ENCODE measurements at regions not wholly inside any gene's neighbourhood (a gene's known extent, or its start where the extent isn't known, plus 50 kb on each side); places are given as distances from the start of the nearest gene placed in this dataset.

DNA sequence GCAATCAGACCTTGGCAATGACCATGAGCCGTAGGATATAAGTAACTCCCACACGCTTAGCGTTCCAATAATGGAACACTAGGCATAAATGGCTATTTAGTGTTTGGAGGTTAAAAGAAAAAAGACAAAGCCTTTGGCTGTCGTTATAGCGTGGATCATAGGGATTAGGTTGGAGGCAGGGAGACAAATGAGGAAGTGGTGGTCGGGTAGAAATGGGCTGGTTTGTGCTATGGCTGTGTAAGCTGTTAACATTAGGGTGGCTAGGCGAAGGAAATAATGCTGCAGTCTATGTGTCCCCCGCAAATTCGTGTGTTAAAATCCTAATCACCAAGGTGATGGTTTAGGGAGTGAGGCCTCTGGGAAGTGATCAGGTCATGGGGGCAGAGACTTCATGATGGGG, 120.4 kb upstream of the IRX6 start:
- TF ChIP-seq, protein P1, sequence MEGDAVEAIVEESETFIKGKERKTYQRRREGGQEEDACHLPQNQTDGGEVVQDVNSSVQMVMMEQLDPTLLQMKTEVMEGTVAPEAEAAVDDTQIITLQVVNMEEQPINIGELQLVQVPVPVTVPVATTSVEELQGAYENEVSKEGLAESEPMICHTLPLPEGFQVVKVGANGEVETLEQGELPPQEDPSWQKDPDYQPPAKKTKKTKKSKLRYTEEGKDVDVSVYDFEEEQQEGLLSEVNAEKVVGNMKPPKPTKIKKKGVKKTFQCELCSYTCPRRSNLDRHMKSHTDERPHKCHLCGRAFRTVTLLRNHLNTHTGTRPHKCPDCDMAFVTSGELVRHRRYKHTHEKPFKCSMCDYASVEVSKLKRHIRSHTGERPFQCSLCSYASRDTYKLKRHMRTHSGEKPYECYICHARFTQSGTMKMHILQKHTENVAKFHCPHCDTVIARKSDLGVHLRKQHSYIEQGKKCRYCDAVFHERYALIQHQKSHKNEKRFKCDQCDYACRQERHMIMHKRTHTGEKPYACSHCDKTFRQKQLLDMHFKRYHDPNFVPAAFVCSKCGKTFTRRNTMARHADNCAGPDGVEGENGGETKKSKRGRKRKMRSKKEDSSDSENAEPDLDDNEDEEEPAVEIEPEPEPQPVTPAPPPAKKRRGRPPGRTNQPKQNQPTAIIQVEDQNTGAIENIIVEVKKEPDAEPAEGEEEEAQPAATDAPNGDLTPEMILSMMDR (IDR thresholded peaks at IDR 0.05), result no peak
- no peak for TF ChIP-seq POLR2A (IDR thresholded peaks at IDR 0.05)

All from testis (tissue), 2 donors.